Right lobe of liver (tissue), 6 donors: ENCODE measurements at regions not wholly inside any gene's neighbourhood (a gene's known extent, or its start where the extent isn't known, plus 50 kb on each side); places are given as distances from the start of the nearest gene placed in this dataset.

ENCODE experiments used
- ATAC-seq, 4 donors: fragments of 200-7000 bp; cut with Tn5 transposase; one replicate each; pipeline ENCODE4 v1.9.1; 2020; ENCODE audit warnings: mild to moderate bottlenecking in 4 of 4, moderate library complexity in 4 of 4
- DNase-seq, 3 donors: peaks; one replicate each; pipeline ENCODE4 v3.0.0-alpha.2; 2020
- H3K27ac ChIP-seq, 3 donors: fragments of 200-600 bp; one replicate each; pipeline ENCODE4 v1.8.0; 2022
- H3K27me3 ChIP-seq, 2 donors: fragments of 200-600 bp; one replicate each; pipeline ENCODE4 v1.8.0; 2022
- H3K36me3 ChIP-seq, 4 donors: fragments of 200-600 bp; sonication (generic) in 1 of 4; one replicate each; pipeline versions ENCODE4 v1.5.1 to v1.8.0; 2017 to 2022; ENCODE audit warnings: control low read depth in 1 of 4
- H3K4me1 ChIP-seq, 4 donors: fragments of 200-600 bp; sonication (generic) in 1 of 4; one replicate each; pipeline versions ENCODE4 v1.5.1 to v1.8.0; 2017 to 2022; ENCODE audit warnings: control low read depth in 1 of 4
- H3K4me3 ChIP-seq, 3 donors: fragments of 200-600 bp; one replicate each; pipeline ENCODE4 v1.8.0; 2022
- H3K9me3 ChIP-seq, 4 donors: fragments of 200-600 bp; sonication (generic) in 1 of 4; one replicate each; pipeline versions ENCODE4 v1.5.1 to v1.8.0; 2017 to 2022; ENCODE audit warnings: control low read depth in 1 of 4
- CTCF ChIP-seq, 4 donors: fragments of 200-600 bp in 3 of 4; fragments of 450-650 bp in 1 of 4; IDR thresholded peaks; one replicate each; pipeline versions ENCODE4 v1.5.1 to v1.8.0; 2016 to 2022; ENCODE audit warnings: antibody characterized with exemption in 4 of 4, mild to moderate bottlenecking in 2 of 4
- POLR2A ChIP-seq: fragments of 450-650 bp; IDR thresholded peaks from one replicate; pipeline ENCODE4 v1.6.1; 2017; ENCODE audit warnings: antibody characterized with exemption, mild to moderate bottlenecking
- WGBS: methylation state at CpG from one replicate; pipeline ENCODE4 v1.1.6; 2018; ENCODE audit warnings: low coverage, low lambda C conversion rate; ENCODE audit not compliant: insufficient coverage; ENCODE audit errors: missing lambda C conversion rate; 5-methylcytosine and 5-hydroxymethylcytosine counted together
- intact Hi-C, 2 donors: fragments of 100-400 bp; cut with DNase I; formaldehyde crosslinking; loops; one replicate each; pipeline versions ENCODE4 v1.11.2 to v1.14.1; 2022
- donor health status: DM: no; HTN: yes; CAD: no.
- donor health status: DM: no; HTN: no; CAD: no.
- donor health status: DM: no; HTN: no; CAD: no.
- donor health status: DM: no; HTN: yes; CAD: no.
- donor health status: DM: no; HTN: yes; CAD: no.

- Histone ChIP-seq H3K4me3 (no peak overlapping the region), H3K36me3 (no peaks in the 10 kb centered on the region), H3K9me3 (no peaks in the 10 kb centered on the region), H3K27me3 (no peaks in the 10 kb centered on the region), H3K27ac (no peak overlapping the region), H3K4me1 (no peaks in the 10 kb centered on the region)
- DNase-seq (peak in 1 of 3 donors; percentile 46), ATAC-seq (no peak)
- intact Hi-C loops: no loop called here
- WGBS: 85% methylated on average over 10 of the region's 37 CpGs
- no peak for TF ChIP-seq POLR2A
- TF ChIP-seq CTCF (IDR thresholded peaks at IDR 0.05): no peak
Observed at GRCh38 chr6:170098428-170099170, 192.3 kb downstream of the DLL1 start.

GRCh38 chr6:170097505-170098427, 193.1 kb downstream of the DLL1 start:
- Histone ChIP-seq H3K36me3 (no peaks in the 10 kb centered on the region), H3K27me3 (no peaks in the 10 kb centered on the region), H3K27ac (no peak overlapping the region), H3K9me3 (no peaks in the 10 kb centered on the region), H3K4me3 (no peak overlapping the region), H3K4me1 (no peaks in the 10 kb centered on the region)
- intact Hi-C loops: no loop called here
- DNase-seq: peak in 1 of 3 donors; percentile 27
- no peak for TF ChIP-seq CTCF (IDR thresholded peaks at IDR 0.05)
- no CpG with 5 or more reads among the region's 22 CpGs for WGBS
- ATAC-seq: no peak

DNA sequence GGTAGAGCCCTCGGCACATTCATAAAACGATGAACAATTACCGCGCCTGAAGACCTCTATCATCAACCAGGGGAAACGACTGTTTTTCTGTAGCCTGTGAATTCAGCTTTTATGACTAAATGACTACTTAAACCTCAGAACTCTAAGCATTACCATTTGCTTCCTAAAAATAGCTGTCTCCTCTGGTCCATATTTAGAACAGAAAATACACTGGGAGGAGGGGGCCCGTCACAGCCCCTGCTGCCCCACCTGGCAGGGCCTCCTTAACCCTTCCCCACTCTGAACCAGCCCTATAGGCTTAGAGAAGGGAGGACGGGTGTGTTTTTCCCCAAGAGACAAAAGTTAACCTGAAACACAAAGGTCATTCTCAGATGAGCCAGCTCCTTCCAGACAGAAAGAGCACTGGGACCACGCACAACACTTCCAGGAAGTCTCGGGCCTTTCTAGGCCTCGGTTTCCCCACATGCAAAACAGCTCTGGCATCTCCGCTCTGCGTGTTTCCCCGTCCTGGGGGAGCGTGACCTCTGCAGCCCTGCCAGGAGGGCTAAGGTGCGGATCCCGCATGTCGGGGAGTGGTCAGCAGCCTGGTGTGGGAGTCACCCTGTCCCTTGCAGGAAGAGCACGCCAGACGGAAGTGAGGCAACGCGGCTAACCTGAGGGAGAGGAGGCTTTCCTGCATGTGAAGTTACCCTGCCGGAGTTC, 193.9 kb downstream of the DLL1 start:
- intact Hi-C loops: no loop called here
- TF ChIP-seq CTCF (IDR thresholded peaks at IDR 0.05) (no peak), POLR2A (no peak)
- WGBS: 68% methylated on average over 10 of the region's 22 CpGs
- Histone ChIP-seq H3K9me3 (no peaks in the 10 kb centered on the region), H3K27me3 (no peaks in the 10 kb centered on the region), H3K4me1 (no peaks in the 10 kb centered on the region), H3K27ac (no peak overlapping the region), H3K36me3 (no peaks in the 10 kb centered on the region), H3K4me3 (no peak overlapping the region)
- no peak for ATAC-seq
- DNase-seq: peak in 2 of 3 donors; percentile 28 to 36

DNA sequence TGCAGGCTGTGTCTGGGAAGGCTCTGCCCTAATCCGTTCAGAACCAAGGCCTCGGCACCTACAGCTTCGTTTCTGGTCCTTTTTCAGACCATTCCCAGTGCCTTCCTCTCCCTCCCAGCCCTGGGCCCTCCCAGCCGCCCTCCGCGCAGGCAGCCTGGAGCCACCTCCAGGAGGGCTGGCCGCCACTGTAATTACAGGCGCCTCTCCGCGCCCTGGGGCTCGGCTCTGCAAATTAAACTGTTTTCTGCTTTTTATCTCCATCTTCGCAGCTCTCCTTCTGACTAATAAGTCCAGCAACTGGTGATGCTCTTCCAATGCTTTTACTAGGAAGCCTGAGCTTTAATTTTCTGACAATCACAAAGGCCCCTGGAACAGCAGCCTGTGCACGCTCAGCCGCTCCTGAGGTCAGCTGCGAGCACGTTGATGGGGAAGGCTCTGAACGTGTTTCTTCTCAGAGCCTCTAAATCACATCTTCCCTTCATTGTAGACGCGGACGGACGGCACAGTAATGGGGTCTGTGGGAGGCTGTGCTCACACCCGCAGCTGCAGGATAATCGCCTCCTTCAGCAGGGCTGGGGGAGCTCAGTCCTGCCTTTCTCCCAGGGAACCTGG, 194.6 kb downstream of the DLL1 start:
- whole genome bisulfite sequencing: 66% methylated on average over 21 of the region's 23 CpGs
- no peak overlapping the region for H3K27ac ChIP-seq
- no peaks in the 10 kb centered on the region for H3K36me3 ChIP-seq
- intact Hi-C loops: no loop called here
- no peaks in the 10 kb centered on the region for H3K27me3 ChIP-seq
- ATAC-seq (no peak), DNase-seq (peak in 1 of 3 donors; percentile 25)
- H3K4me3 ChIP-seq: no peak overlapping the region
- TF ChIP-seq CTCF (IDR thresholded peaks at IDR 0.05): no peak
- no peaks in the 10 kb centered on the region for H3K4me1 ChIP-seq
- H3K9me3 ChIP-seq: no peaks in the 10 kb centered on the region
